H1 (cell line): ENCODE measurements at regions not wholly inside any gene's neighbourhood (a gene's known extent, or its start where the extent isn't known, plus 50 kb on each side); places are given as distances from the start of the nearest gene placed in this dataset.

Experiments
- CREB1 ChIP-seq: IDR thresholded peaks from 2 replicates; pipeline ENCODE4 v1.6.1; 2012; ENCODE audit warnings: inconsistent platforms
- CTCF ChIP-seq, 3 experiments: IDR thresholded peaks; 1 replicate in 2 of 3; 2 replicates in 1 of 3; pipeline versions ENCODE4 v1.5.1 to v1.6.1; 2011; ENCODE audit warnings: low read length in 3 of 3, mild to moderate bottlenecking in 3 of 3, inconsistent platforms in 2 of 3, low read depth in 1 of 3, moderate library complexity in 1 of 3; ENCODE audit not compliant: insufficient read depth in 1 of 3; ENCODE audit errors: control extremely low read depth in 1 of 3
- GABPA ChIP-seq: IDR thresholded peaks from 2 replicates; pipeline ENCODE4 v1.6.1; 2011; ENCODE audit warnings: mild to moderate bottlenecking, low read length, moderate library complexity, borderline replicate concordance; ENCODE audit not compliant: insufficient read depth
- HDAC6 ChIP-seq: IDR thresholded peaks from one replicate; pipeline ENCODE4 v1.7.1; 2012; ENCODE audit warnings: low read depth, mild to moderate bottlenecking, inconsistent platforms, low read length, moderate library complexity
- JUN ChIP-seq: IDR thresholded peaks from 2 replicates; pipeline ENCODE4 v1.6.1; 2011; ENCODE audit warnings: low read depth, mild to moderate bottlenecking, improper control_type of control experiment, low read length
- POLR2AphosphoS5 ChIP-seq: IDR thresholded peaks from 2 replicates; pipeline ENCODE4 v1.6.1; 2011; ENCODE audit warnings: low read depth, low read length
- ZNF274 ChIP-seq: IDR thresholded peaks from 2 replicates; pipeline ENCODE4 v1.7.0; 2012; ENCODE audit warnings: low read length, borderline replicate concordance; ENCODE audit errors: extremely low read depth
- TF ChIP-seq, protein P1 (sequence below): IDR thresholded peaks from 2 replicates; pipeline ENCODE4 v1.6.1; 2012; ENCODE audit warnings: low read length, inconsistent platforms

DNA sequence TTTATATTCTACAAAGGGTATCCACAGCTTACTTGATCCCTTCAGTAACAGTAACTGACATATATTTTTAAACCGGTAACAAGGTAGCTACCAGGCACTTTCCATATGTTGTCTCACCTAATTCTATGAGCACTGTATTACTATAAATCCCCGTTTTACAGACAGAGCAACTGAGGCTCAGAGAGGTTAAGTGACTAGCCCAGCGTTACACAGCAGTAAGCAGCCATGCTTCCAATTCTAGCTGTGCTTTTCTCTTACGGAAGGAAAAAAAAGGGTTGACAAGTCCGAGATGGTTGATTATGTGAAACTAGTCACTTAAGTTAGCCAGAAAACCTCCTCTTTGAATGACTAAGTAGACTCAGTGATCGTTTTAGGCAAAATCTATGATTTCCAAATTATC lies 187.3 kb upstream of the LHX5 start:
- TF ChIP-seq CTCF (IDR thresholded peaks at IDR 0.05; ENCODE audit: control extremely low read depth in 1 of 3, insufficient read depth in 1 of 3, low read depth in 1 of 3, low read length in 3 of 3) (no peak), HDAC6 (no peak), POLR2AphosphoS5 (no peak), ZNF274 (no peak), GABPA (no peak), JUN (no peak), CREB1 (no peak)
- TF ChIP-seq, protein P1, sequence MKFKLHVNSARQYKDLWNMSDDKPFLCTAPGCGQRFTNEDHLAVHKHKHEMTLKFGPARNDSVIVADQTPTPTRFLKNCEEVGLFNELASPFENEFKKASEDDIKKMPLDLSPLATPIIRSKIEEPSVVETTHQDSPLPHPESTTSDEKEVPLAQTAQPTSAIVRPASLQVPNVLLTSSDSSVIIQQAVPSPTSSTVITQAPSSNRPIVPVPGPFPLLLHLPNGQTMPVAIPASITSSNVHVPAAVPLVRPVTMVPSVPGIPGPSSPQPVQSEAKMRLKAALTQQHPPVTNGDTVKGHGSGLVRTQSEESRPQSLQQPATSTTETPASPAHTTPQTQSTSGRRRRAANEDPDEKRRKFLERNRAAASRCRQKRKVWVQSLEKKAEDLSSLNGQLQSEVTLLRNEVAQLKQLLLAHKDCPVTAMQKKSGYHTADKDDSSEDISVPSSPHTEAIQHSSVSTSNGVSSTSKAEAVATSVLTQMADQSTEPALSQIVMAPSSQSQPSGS: no peak
